WI38 (cell line): ENCODE measurements at regions not wholly inside any gene's neighbourhood (a gene's known extent, or its start where the extent isn't known, plus 50 kb on each side); places are given as distances from the start of the nearest gene placed in this dataset.

Experiments
- H3K4me3 ChIP-seq: 2 replicates; pipeline ENCODE4 v1.5.1; 2011; ENCODE audit warnings: low read depth, mild to moderate bottlenecking, control low read depth, low read length
- TF ChIP-seq, protein P1 (sequence below): IDR thresholded peaks from 2 replicates; pipeline ENCODE4 v1.5.1; 2012; ENCODE audit warnings: low read depth, mild to moderate bottlenecking, control low read depth, low read length

DNA sequence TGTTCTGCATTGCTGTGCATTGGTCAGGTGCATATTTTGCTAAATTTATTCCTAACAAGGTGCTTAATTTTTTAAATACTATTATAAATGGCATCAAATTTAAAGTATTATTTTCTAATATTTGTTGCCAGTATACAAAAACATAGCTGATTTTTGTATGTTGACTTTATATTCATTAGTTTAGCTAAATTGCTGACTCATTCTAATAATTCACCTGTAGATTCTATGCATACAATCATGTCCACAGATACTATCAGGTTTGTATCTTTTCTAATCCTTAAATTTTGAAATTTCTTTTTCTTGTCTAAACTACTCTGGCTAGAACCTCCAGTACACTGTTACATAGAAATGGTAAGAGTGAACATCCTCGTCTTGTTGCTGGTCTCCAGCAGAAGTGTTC, 657.6 kb downstream of the CCDC171 start:
- no peak overlapping the region for H3K4me3 ChIP-seq
- TF ChIP-seq, protein P1, sequence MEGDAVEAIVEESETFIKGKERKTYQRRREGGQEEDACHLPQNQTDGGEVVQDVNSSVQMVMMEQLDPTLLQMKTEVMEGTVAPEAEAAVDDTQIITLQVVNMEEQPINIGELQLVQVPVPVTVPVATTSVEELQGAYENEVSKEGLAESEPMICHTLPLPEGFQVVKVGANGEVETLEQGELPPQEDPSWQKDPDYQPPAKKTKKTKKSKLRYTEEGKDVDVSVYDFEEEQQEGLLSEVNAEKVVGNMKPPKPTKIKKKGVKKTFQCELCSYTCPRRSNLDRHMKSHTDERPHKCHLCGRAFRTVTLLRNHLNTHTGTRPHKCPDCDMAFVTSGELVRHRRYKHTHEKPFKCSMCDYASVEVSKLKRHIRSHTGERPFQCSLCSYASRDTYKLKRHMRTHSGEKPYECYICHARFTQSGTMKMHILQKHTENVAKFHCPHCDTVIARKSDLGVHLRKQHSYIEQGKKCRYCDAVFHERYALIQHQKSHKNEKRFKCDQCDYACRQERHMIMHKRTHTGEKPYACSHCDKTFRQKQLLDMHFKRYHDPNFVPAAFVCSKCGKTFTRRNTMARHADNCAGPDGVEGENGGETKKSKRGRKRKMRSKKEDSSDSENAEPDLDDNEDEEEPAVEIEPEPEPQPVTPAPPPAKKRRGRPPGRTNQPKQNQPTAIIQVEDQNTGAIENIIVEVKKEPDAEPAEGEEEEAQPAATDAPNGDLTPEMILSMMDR: no peak

DNA sequence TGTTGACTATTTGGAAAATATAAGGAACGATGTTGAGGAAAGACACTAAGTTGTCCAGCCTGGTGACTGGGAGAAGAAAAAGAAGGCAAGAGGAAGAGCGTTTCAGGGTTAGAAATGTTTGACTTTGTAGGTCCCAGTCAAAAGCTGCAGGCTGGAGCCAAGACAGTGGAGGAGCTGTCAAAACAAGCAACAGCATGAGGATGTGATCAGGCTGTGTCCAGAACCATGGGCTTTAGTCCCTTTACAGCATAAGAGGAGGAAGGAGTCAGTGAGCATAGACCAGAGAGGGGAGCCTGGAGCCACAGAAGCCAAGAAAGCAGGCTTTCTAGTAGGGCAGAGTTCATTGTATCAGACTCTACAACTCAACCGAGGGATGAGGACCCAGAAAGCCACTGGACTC, 658.5 kb downstream of the BNC2 start:
- TF ChIP-seq, protein P1: no peak

DNA sequence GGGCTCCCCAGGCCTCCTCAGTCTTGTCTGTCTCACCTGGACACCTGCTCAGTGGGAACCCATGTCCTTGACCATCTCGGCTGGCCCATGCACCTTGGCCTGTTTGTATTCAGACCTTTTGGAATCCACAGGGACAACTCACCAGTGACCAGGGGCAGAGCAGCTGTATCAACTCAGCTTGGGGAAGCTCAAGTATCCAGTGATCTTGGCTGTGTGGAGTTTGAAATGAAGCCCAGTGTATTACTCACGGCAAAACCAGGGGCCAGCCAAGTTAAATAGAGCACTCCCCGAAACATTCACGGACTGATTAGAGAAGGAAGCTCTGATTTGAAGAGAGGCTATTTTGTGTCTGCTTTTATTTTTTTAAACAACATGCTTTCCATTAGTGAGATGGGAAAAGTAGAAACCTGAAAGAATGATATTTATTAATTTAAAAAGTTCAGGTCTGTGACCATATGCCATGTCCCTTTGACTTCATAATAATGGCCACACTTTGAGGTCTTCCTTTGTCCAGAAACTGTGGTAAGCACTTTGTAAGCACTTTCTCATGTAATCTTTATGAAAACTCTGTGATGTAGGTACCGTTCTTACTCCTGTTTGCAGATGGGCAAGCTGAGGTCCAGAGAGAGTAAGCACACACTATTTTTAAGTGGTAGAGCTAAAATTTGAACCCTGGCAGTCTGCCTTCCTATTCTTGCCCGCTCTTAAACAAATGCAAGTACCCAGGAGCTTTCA, 656.5 kb downstream of the BNC2 start:
- TF ChIP-seq, protein P1: no peak
- H3K4me3 ChIP-seq: no peak overlapping the region

More for the DNA sequence above, 658.5 kb downstream of the BNC2 start:
- no peak overlapping the region for H3K4me3 ChIP-seq

DNA sequence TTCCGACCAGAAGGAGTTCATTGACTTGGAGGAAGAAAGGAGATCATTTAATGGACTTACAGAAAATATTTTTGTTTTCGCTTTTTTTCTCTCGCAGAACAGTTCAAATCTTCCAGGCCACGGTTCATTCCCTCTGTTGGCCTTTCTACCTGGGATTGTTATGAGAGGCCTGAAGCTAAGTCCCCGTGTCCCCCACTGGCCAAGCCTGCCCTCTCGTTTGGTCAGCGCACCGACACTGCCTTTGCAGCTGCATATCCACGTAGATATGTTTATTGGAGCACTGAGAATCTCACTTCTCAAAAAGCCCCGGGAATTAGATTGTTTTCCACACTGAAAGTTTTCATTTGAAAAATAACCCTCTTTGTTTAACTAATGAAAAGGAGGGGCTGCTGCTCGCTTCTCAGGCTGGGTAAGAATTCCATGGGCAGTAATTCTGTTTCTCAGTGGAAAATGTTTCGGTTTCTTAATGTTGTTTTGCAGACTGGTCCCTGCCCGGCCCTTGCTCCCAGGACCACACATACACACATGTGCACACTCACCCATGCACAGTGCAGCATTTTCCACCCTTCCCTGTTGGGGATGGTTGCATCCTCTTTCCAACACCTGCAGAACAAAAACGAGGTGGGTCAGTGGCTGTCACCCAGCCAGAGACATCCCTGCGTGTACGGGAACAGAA, 655.7 kb downstream of the BNC2 start:
- H3K4me3 ChIP-seq: no peak overlapping the region
- TF ChIP-seq, protein P1: no peak

DNA sequence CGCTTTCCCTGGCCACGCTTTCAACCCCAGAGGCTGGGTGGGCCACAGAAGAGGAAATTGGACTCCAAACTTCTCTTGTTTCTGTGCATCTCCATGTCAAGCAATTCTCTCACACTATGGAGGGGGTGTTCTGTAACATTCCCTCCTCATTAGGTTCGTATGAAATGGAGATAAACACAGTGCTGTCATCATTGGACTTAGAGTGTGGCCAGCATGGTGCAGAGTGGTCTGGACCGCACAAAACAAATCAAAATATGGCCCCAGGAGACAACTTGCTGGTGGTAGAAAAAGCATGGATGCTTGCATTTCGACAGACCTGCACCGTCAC, 655.2 kb downstream of the BNC2 start:
- H3K4me3 ChIP-seq: no peak overlapping the region
- TF ChIP-seq, protein P1: no peak

DNA sequence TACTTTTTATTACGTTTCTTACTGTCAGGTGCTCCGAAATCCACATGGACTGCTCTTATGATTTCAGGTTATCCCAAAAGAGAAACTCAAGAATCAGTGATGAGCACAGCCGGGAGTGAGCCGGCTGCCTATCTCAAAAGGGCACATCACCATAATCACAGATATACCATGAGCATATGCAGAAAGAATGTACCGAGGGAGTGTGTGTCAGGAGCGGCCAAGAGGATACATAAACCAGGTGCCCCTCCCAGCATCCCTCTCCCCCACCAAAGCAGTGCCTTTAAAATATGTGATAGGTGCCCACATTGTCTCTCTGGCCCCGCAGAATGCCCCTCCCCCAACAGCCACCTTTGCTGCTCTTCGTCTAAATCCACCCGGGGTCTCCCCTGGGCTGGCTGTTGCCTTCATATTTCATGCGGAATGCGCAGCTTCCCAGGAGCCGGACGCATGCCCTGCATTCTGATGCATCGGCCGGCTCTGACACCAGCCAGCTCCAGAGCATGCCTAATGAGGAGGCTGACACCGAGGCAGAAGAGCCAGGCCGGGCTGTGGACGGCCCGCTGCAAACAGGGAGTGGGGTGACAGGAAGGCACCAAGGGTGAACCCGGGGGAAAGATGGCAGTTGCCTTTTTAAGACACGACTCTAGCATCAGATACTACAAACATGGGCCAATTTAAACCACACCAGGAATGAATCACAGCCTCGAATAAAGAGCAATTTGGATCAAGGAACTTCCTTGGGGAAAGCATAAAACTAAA, 652.3 kb downstream of the BNC2 start:
- H3K4me3 ChIP-seq: no peak overlapping the region
- TF ChIP-seq, protein P1: no peak

DNA sequence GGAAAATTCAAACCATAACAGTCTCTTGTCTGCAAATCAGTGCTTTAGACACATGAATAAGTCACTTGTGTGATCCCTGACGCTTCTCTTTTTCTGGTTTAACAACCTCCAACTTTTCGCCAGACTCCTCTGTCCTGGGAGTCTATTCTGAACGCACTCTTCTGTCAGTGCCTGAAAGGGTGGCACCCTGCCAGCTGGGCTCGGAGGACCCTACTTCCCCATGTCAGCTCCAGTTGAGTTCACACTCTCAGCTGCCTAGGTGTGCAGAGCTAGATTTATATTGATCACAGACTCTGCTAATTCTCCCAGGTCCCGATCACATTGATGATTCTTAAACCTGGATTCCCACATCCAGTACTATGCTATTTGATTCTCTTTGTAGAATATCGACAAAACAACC, 649.1 kb downstream of the BNC2 start:
- no peak overlapping the region for H3K4me3 ChIP-seq
- TF ChIP-seq, protein P1: no peak
